ENCODE measurements at regions not wholly inside any gene's neighbourhood (a gene's known extent, or its start where the extent isn't known, plus 50 kb on each side); places are given as distances from the start of the nearest gene placed in this dataset.

GRCh38 chr2:118372886-118373830, 284.9 kb downstream of the INSIG2 start:
- no peak for TF ChIP-seq CTCF (IDR thresholded peaks at IDR 0.05; ENCODE audit: low read depth, low read length)
- TF ChIP-seq POLR2A (IDR thresholded peaks at IDR 0.05; ENCODE audit: extremely low read depth, insufficient read length), result no peak
